Mesothelial cell of epicardium (in vitro differentiated cells): ENCODE measurements at regions not wholly inside any gene's neighbourhood (a gene's known extent, or its start where the extent isn't known, plus 50 kb on each side); places are given as distances from the start of the nearest gene placed in this dataset.

Experiments used
- DNase-seq, 2 experiments: peaks; one replicate each; pipeline ENCODE4 v3.0.0; 2021; ENCODE audit warnings: low spot score in 2 of 2; ENCODE audit not compliant: unreplicated experiment in 2 of 2
- H3K27ac Mint-ChIP-seq: 2 replicates; pipeline ENCODE4 v1.8.0; 2021; ENCODE audit warnings: mixed read lengths
- H3K27me3 Mint-ChIP-seq: 2 replicates; pipeline ENCODE4 v1.8.0; 2021; ENCODE audit warnings: low read depth, mixed read lengths
- H3K36me3 Mint-ChIP-seq: 2 replicates; pipeline ENCODE4 v1.8.0; 2021; ENCODE audit warnings: mixed read lengths
- H3K4me1 Mint-ChIP-seq: 2 replicates; pipeline ENCODE4 v1.8.0; 2021; ENCODE audit warnings: mixed read lengths
- H3K4me3 Mint-ChIP-seq: 2 replicates; pipeline ENCODE4 v1.8.0; 2021; ENCODE audit warnings: mild to moderate bottlenecking, moderate library complexity, mixed read lengths
- H3K9me3 Mint-ChIP-seq: 2 replicates; pipeline ENCODE4 v1.8.0; 2021; ENCODE audit warnings: mixed read lengths
- TF ChIP-seq, protein P1 (sequence below): fragments of 200-600 bp; sonication (generic); IDR thresholded peaks from one replicate; pipeline ENCODE4 v1.5.0; 2021; ENCODE audit warnings: antibody characterized with exemption; ENCODE audit not compliant: unreplicated experiment

DNA sequence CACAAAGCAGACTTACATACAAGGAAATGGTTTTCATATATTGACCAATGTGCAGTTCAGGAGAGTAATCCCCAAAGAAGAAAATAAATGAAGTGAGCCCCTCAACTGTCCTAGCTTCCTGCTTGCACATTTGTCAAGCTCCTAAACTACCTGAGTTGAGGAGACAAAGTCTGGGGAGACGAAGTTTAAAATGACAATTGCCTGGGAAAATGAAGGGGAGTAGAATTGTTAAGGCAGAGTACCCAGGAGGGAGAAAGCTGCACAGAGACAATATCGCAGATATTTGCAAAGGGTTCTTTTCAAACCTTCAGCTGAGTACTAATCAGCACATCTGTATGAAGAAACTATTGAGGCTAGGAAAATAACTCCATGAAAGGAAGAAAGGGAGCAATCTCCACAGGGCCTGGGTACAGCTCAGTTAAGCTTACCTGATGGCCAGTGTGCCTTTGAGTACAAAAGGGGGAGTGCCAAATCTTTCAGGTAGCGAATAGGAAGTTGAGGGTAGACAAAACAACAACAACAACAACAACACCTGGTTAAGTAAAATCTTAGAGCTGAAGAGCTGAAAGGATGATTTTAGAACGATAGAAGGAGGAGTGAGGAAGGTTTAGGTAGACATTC is 1700.1 kb upstream of the PRR20A start:
- Mint-ChIP-seq H3K27ac (no peak overlapping the region), H3K9me3 (no peaks in the 10 kb centered on the region)

DNA sequence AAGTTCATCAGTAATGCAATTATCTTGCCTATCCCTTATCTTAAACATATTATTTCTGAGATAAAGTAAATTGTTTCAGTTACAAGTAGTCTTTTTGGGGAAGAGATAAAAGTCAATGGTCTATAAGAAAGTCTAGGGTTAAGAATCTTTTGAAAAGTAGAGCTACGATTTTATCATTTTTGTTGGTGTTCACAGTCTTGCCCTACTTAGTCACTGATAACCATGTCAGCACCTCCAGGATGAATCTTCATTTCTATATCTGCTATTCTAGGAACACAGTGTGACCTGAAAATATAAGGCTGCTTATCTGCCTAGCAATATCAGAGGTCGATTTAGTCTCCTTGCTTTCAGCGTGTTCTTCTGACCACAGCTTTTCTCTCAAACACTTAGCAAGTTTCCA is 1676.5 kb upstream of the PRR20A start:
- Mint-ChIP-seq H3K4me1 (no peaks in the 10 kb centered on the region), H3K27me3 (peaks cover 10% of the 10 kb centered on the region), H3K36me3 (no peaks in the 10 kb centered on the region), H3K9me3 (no peaks in the 10 kb centered on the region), H3K4me3 (no peak overlapping the region), H3K27ac (no peak overlapping the region)
- DNase-seq, result no peak
- TF ChIP-seq, protein P1, sequence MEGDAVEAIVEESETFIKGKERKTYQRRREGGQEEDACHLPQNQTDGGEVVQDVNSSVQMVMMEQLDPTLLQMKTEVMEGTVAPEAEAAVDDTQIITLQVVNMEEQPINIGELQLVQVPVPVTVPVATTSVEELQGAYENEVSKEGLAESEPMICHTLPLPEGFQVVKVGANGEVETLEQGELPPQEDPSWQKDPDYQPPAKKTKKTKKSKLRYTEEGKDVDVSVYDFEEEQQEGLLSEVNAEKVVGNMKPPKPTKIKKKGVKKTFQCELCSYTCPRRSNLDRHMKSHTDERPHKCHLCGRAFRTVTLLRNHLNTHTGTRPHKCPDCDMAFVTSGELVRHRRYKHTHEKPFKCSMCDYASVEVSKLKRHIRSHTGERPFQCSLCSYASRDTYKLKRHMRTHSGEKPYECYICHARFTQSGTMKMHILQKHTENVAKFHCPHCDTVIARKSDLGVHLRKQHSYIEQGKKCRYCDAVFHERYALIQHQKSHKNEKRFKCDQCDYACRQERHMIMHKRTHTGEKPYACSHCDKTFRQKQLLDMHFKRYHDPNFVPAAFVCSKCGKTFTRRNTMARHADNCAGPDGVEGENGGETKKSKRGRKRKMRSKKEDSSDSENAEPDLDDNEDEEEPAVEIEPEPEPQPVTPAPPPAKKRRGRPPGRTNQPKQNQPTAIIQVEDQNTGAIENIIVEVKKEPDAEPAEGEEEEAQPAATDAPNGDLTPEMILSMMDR, result no peak

More for the DNA sequence above, 1700.1 kb upstream of the PRR20A start:
- no peak for DNase-seq
- H3K4me3 Mint-ChIP-seq, result no peak overlapping the region
- no peaks in the 10 kb centered on the region for H3K27me3 Mint-ChIP-seq
- no peaks in the 10 kb centered on the region for H3K36me3 Mint-ChIP-seq
- TF ChIP-seq, protein P1, result no peak
- no peaks in the 10 kb centered on the region for H3K4me1 Mint-ChIP-seq

DNA sequence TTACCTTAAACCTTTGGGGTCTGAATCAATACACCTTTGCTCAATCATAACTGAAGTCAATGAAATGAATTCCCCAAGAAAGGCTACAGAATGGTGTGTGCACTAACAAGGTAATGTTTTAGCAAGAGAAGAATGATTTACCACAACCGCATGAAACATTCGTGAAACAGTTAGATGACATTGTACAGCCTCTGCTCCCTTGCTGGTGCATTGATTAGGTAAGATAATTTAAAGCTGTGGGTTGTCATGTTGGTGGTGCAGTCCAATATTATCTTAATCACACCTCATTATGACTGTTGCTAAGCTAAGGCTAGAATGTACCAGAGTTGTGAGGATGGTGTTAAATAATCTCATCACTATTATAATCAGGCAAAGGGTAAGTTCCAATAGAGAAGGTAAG is 1673.2 kb upstream of the PRR20A start:
- peaks cover 10% of the 10 kb centered on the region for H3K9me3 Mint-ChIP-seq
- no peaks in the 10 kb centered on the region for H3K4me1 Mint-ChIP-seq
- H3K36me3 Mint-ChIP-seq, result no peaks in the 10 kb centered on the region
- no peak overlapping the region for H3K4me3 Mint-ChIP-seq
- TF ChIP-seq, protein P1, result no peak
- H3K27me3 Mint-ChIP-seq, result peaks cover 5% of the 10 kb centered on the region
- no peak for DNase-seq
- no peak overlapping the region for H3K27ac Mint-ChIP-seq

DNA sequence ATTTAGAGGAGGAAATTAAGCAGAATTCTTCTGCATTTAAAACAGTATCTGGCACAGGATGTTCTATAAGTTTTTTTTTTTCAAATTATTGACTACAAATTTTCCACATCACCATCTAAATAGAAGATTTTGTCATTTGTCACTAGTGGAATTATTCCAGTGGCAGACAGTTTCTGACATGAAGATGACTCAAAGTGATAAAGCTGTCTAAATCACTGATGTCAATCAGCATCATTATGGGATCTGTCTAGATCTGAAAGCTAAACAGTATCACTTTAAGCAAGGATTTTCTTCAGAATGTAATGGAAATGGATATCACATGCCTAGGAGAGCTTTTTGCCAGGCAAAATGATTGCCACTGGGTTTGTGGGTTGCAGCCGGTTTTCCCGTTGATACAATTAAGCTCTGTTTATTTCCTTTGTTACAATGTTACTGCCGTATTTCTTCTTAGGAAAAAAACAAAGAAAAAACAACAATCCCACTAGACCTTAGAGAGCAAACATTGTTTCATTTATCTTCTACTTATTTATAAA is 1657.0 kb upstream of the PRR20A start:
- Mint-ChIP-seq H3K4me1 (no peaks in the 10 kb centered on the region), H3K27me3 (no peaks in the 10 kb centered on the region), H3K27ac (no peak overlapping the region), H3K4me3 (no peak overlapping the region), H3K36me3 (no peaks in the 10 kb centered on the region), H3K9me3 (peaks cover 25% of the 10 kb centered on the region)
- TF ChIP-seq, protein P1, result no peak
- DNase-seq, result no peak

DNA sequence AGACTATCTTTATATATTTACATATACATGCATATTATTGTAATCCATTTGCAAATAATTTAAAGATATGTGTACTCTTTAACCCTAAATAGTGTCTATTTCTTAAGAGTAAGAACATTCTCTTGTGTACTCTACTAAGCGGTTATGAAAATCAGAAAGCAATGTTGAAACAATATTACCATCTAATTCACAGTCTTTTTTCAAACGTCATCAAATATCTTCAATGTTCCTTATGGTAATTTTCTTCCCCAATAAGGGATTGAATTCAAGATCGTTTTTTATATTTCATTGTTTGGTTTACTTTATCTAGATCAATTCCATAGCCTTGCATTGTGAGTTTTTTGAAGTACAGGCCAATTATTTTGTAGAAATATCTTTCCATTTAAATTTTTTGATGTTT is 1647.4 kb upstream of the PRR20A start:
- TF ChIP-seq, protein P1, result no peak
- Mint-ChIP-seq H3K4me3 (no peak overlapping the region), H3K27me3 (no peaks in the 10 kb centered on the region)

More for the DNA sequence above, 1647.4 kb upstream of the PRR20A start:
- DNase-seq, result no peak
- Mint-ChIP-seq H3K36me3 (no peaks in the 10 kb centered on the region), H3K27ac (no peak overlapping the region), H3K4me1 (no peaks in the 10 kb centered on the region), H3K9me3 (no peaks in the 10 kb centered on the region)
